ENCODE measurements at regions not wholly inside any gene's neighbourhood (a gene's known extent, or its start where the extent isn't known, plus 50 kb on each side); places are given as distances from the start of the nearest gene placed in this dataset.

- no peak for TF ChIP-seq CTCF (IDR thresholded peaks at IDR 0.05 in 8 of 11, conservative IDR thresholded peaks at IDR 0.05 in 3 of 11)
- TF ChIP-seq POLR2AphosphoS5 (IDR thresholded peaks at IDR 0.05): no peak
- TF ChIP-seq POLR2A (IDR thresholded peaks at IDR 0.05): no peak
Measured at GRCh38 chr3:157868196-157868595, 238.0 kb downstream of the SHOX2 start.
